C4-2B (cell line): ENCODE measurements at regions not wholly inside any gene's neighbourhood (a gene's known extent, or its start where the extent isn't known, plus 50 kb on each side); places are given as distances from the start of the nearest gene placed in this dataset.

ENCODE experiments used
- H3K27ac ChIP-seq: fragments of 450-650 bp; 2 replicates; pipeline ENCODE4 v1.5.1; 2017
- ZFX ChIP-seq: fragments of 450-650 bp; IDR thresholded peaks from 2 replicates; pipeline ENCODE4 v1.6.1; 2017
- TF ChIP-seq, protein P1 (sequence below): fragments of 450-650 bp; conservative IDR thresholded peaks from 2 replicates; pipeline ENCODE4 v1.5.1; 2017; ENCODE audit warnings: mild to moderate bottlenecking

DNA sequence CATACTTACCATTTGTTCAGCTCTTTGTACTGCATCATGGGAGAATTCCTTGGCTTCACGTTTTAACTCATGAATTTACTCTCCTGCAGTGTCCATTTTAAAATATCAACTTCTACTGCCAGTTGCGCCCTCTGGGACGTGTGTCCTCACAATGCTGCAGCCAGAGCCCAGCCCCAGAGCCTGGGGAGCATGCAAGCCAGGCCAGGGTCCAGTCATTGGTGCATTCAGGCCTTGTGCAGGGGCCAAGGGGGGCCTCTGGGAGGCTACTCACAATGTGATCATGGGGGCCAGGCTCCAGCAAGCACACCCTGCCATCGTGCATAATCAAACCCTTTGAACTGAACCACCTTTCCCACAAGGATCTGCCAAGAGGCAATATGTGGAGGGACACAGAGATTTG, 105.6 kb upstream of the CCDC112 start:
- no peak overlapping the region; the same call in 1 of the 2 replicates for H3K27ac ChIP-seq
- TF ChIP-seq ZFX, result no peak
- TF ChIP-seq, protein P1, sequence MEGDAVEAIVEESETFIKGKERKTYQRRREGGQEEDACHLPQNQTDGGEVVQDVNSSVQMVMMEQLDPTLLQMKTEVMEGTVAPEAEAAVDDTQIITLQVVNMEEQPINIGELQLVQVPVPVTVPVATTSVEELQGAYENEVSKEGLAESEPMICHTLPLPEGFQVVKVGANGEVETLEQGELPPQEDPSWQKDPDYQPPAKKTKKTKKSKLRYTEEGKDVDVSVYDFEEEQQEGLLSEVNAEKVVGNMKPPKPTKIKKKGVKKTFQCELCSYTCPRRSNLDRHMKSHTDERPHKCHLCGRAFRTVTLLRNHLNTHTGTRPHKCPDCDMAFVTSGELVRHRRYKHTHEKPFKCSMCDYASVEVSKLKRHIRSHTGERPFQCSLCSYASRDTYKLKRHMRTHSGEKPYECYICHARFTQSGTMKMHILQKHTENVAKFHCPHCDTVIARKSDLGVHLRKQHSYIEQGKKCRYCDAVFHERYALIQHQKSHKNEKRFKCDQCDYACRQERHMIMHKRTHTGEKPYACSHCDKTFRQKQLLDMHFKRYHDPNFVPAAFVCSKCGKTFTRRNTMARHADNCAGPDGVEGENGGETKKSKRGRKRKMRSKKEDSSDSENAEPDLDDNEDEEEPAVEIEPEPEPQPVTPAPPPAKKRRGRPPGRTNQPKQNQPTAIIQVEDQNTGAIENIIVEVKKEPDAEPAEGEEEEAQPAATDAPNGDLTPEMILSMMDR, result no peak

DNA sequence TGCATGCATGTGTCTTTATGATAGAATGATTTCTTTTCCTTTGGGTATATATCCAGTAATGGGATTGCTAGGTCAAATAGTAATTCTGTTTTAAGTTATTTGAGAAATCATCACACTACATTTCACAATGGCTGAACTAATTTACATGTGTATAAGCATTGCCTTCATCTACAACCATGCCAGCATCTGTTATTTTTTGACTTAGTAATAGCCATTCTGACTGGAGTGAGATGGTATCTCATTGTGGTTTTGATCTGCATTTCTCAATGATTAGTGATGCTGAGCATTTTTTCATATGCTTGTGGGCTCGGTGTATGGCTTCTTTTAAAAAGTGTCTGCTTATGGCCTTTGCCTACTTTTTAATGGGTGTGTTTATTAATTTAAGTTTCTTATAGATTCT, 102.3 kb upstream of the CCDC112 start:
- H3K27ac ChIP-seq, result no peak overlapping the region
- TF ChIP-seq, protein P1, result no peak

DNA sequence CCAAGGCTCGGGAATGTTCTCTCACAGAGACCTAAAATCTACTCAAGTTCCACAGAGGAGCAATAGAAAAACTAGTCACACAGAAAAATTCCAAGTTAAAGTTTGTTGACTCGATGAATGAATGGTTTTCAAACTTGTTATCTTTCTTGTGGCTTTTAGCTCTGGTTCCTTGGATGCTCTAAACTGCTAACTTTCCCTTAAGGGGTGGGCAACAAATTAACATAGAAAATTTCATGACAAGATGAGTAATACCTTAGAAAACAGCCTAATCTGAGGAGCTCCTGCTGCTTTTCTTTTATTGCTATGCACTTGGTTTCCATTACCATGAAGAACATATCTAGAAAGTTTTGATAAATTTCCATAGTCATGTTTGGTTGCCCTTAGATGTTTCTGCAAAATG, 100.2 kb upstream of the CCDC112 start:
- TF ChIP-seq, protein P1, result no peak
- TF ChIP-seq ZFX, result no peak
- H3K27ac ChIP-seq, result no peak overlapping the region

DNA sequence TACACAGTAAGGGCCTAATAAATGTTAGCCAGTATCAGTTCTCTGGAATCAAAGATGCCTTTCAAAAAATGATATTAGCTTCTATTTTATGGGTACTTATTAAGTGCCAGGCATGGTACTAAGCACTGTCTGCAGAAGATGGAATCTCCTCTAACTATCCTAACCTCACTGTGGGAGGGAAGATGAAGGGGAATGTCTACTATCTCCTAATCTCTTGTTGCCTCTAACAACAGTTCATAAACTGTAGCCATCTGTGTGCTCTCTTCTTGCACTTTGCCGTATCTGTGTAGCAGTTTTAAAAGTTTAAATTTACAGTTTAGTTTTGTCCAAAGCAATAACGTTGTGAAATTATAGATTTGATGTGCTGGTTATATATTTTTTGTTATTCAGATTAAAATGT, 99.6 kb upstream of the CCDC112 start:
- TF ChIP-seq, protein P1, result no peak
- TF ChIP-seq ZFX, result no peak
- H3K27ac ChIP-seq, result no peak overlapping the region

DNA sequence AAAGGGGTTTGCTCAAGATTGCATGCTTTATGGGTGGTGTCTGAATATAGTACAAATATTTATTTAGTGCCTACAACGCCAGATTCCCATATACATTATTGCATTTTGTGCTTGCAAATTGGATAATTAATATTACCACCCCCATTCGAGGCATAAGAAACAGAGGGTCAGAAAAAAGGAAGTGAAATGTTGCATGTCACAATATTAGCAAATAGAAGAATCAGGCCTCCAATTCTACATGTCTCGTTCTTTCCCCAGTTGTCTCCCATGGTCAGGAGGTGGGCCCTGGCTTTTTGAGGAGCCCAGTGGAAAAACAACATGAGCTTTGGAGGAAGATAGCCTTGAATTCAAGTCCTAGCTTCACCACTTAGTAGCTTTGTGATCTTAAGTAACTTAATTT, 98.1 kb upstream of the CCDC112 start:
- no peak overlapping the region for H3K27ac ChIP-seq
- TF ChIP-seq, protein P1, result no peak
- no peak for TF ChIP-seq ZFX

DNA sequence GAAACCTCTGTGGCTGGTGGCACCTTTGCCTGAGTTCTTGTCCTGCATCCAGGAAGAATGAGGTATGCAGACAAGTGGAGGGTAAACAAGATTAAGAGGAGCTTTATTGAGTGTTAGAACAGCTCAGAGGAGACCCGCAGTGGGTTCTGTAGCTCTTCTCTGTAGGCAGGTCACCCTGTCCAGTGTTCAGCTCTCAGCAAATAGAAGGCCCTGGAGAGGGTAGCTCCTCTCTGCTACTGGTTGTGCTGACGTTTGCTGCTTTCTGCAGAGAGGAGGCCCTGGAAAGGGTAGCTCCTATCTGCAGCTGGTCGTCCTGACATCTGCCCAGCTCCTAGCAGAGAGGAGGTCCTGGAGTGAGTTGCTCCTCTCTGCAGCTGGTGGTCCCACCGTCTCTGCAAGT, 96.8 kb upstream of the CCDC112 start:
- H3K27ac ChIP-seq, result no peak overlapping the region
- TF ChIP-seq, protein P1, result no peak
- no peak for TF ChIP-seq ZFX

DNA sequence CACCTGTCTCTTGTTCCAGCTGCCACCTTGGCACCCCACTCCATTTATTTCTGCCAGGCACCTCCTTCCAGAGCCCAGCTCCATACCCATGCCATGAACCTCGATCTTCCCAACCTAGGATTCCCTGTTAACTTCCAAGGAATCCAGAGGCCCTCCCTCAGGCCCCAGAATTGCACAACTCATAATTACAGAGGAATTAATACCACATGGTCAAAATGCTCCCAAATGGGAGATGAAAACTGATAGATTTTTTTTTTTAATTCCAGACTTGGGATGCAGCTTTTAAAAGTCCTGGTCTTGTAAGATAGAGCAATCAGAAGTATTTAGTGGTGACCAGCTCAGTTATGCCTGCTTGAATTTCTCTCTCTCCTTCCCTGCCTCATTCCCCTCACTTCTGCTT, 96.2 kb upstream of the CCDC112 start:
- no peak for TF ChIP-seq ZFX
- TF ChIP-seq, protein P1, result no peak
- no peak overlapping the region for H3K27ac ChIP-seq
